ENCODE measurements at regions not wholly inside any gene's neighbourhood (a gene's known extent, or its start where the extent isn't known, plus 50 kb on each side); places are given as distances from the start of the nearest gene placed in this dataset.

- H3F3A ChIP-seq (ENCODE audit: low read depth), result no peaks in the 10 kb centered on the region
- H3K9me3 ChIP-seq (ENCODE audit: insufficient read depth, low read depth, low read length), result no peaks in the 10 kb centered on the region
- H3K9me2 ChIP-seq (replicated peaks; ENCODE audit: low read depth, low read length), result no peaks in the 10 kb centered on the region
- H3K36me3 ChIP-seq (ENCODE audit: insufficient read depth, low read length), result no peaks in the 10 kb centered on the region
- H3K4me2 ChIP-seq (ENCODE audit: low read depth, low read length, poor library complexity, severe bottlenecking), result no peak overlapping the region
- no peak overlapping the region for H3K4me3 ChIP-seq (ENCODE audit: low read length, poor library complexity, severe bottlenecking)
- no peaks in the 10 kb centered on the region for H3K4me1 ChIP-seq (ENCODE audit: insufficient read depth, low read length, poor library complexity, severe bottlenecking)
- H3K9ac ChIP-seq (ENCODE audit: low read depth, low read length, poor library complexity, severe bottlenecking), result no peak overlapping the region
- H4K20me1 ChIP-seq (ENCODE audit: insufficient read depth, low read length, poor library complexity, severe bottlenecking), result no peaks in the 10 kb centered on the region
- H3K27me3 ChIP-seq (ENCODE audit: insufficient read depth, low read length, poor library complexity, severe bottlenecking), result no peaks in the 10 kb centered on the region
- H2AFZ ChIP-seq (ENCODE audit: low read length), result no peak overlapping the region
- TF ChIP-seq EZH2phosphoT487 (IDR thresholded peaks at IDR 0.05; ENCODE audit: borderline replicate concordance) (no peak), CTCF (conservative IDR thresholded peaks at IDR 0.05; ENCODE audit: low read length) (no peak)
- H3K79me2 ChIP-seq (ENCODE audit: insufficient read depth, low read length), result no peaks in the 10 kb centered on the region
These were observed 94.9 kb upstream of the DAB2 start for GRCh38 chr5:39519566-39520231.

DNA sequence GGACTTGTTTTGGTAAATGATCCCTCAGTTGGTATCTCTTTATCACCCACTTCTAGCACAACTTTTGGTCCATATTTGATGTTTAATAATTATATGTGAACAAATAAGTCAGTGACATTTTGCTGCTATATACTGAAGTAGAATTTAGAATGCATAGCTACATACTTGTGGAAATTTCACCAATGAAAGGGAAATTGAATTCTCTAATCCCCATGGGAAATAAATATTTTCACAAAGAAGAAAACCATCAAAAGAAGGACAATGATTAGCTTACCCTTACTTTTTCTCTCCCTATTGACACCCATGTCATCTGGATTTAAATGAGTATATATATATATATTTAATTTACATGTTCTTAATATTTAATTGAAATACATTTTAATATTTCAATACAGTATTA is 94.3 kb upstream of the DAB2 start:
- Histone ChIP-seq H3K4me3 (ENCODE audit: low read length, poor library complexity, severe bottlenecking) (no peak overlapping the region), H4K20me1 (ENCODE audit: insufficient read depth, low read length, poor library complexity, severe bottlenecking) (no peaks in the 10 kb centered on the region), H3K4me2 (ENCODE audit: low read depth, low read length, poor library complexity, severe bottlenecking) (no peak overlapping the region), H3K9me3 (ENCODE audit: insufficient read depth, low read depth, low read length) (no peaks in the 10 kb centered on the region), H3K4me1 (ENCODE audit: insufficient read depth, low read length, poor library complexity, severe bottlenecking) (no peaks in the 10 kb centered on the region), H3K9me2 (replicated peaks; ENCODE audit: low read depth, low read length) (no peaks in the 10 kb centered on the region), H3K9ac (ENCODE audit: low read depth, low read length, poor library complexity, severe bottlenecking) (no peak overlapping the region), H3K79me2 (ENCODE audit: insufficient read depth, low read length) (no peaks in the 10 kb centered on the region), H3K36me3 (ENCODE audit: insufficient read depth, low read length) (no peaks in the 10 kb centered on the region), H3F3A (ENCODE audit: low read depth) (no peaks in the 10 kb centered on the region), H3K27me3 (ENCODE audit: insufficient read depth, low read length, poor library complexity, severe bottlenecking) (no peaks in the 10 kb centered on the region), H2AFZ (ENCODE audit: low read length) (no peak overlapping the region)
- TF ChIP-seq EZH2phosphoT487 (IDR thresholded peaks at IDR 0.05; ENCODE audit: borderline replicate concordance), result no peak
- no peak for TF ChIP-seq CTCF (conservative IDR thresholded peaks at IDR 0.05; ENCODE audit: low read length)

GRCh38 chr5:39518516-39518915 is 93.7 kb upstream of the DAB2 start:
- no peaks in the 10 kb centered on the region for H3K36me3 ChIP-seq (ENCODE audit: insufficient read depth, low read length)
- H3K9me3 ChIP-seq (ENCODE audit: insufficient read depth, low read depth, low read length), result no peaks in the 10 kb centered on the region
- no peak overlapping the region for H2AFZ ChIP-seq (ENCODE audit: low read length)
- H4K20me1 ChIP-seq (ENCODE audit: insufficient read depth, low read length, poor library complexity, severe bottlenecking), result no peaks in the 10 kb centered on the region
- H3K4me3 ChIP-seq (ENCODE audit: low read length, poor library complexity, severe bottlenecking), result no peak overlapping the region
- H3K9ac ChIP-seq (ENCODE audit: low read depth, low read length, poor library complexity, severe bottlenecking), result no peak overlapping the region
- no peaks in the 10 kb centered on the region for H3K4me1 ChIP-seq (ENCODE audit: insufficient read depth, low read length, poor library complexity, severe bottlenecking)
- TF ChIP-seq EZH2phosphoT487 (IDR thresholded peaks at IDR 0.05; ENCODE audit: borderline replicate concordance), result no peak
- TF ChIP-seq CTCF (conservative IDR thresholded peaks at IDR 0.05; ENCODE audit: low read length), result no peak
- H3K9me2 ChIP-seq (replicated peaks; ENCODE audit: low read depth, low read length), result no peaks in the 10 kb centered on the region
- no peaks in the 10 kb centered on the region for H3K79me2 ChIP-seq (ENCODE audit: insufficient read depth, low read length)
- H3F3A ChIP-seq (ENCODE audit: low read depth), result no peaks in the 10 kb centered on the region
- no peak overlapping the region for H3K4me2 ChIP-seq (ENCODE audit: low read depth, low read length, poor library complexity, severe bottlenecking)
- H3K27me3 ChIP-seq (ENCODE audit: insufficient read depth, low read length, poor library complexity, severe bottlenecking), result no peaks in the 10 kb centered on the region

Data from Loucy (cell line).